H9 (cell line): ENCODE measurements at regions not wholly inside any gene's neighbourhood (a gene's known extent, or its start where the extent isn't known, plus 50 kb on each side); places are given as distances from the start of the nearest gene placed in this dataset.

Experiments used
- DNase-seq: peaks from one replicate; pipeline ENCODE4 v3.0.0-alpha.2; 2017
- H2AFZ ChIP-seq: one replicate; pipeline ENCODE4 v1.6.1; 2013; ENCODE audit warnings: mild to moderate bottlenecking, low read length, control low read depth, moderate library complexity
- H2AK5ac ChIP-seq: 2 replicates; pipeline ENCODE4 v1.6.1; 2013; ENCODE audit warnings: low read length, control low read depth, mixed read lengths; ENCODE audit not compliant: insufficient read length
- H2BK120ac ChIP-seq: one replicate; pipeline ENCODE4 v1.6.1; 2013; ENCODE audit warnings: low read depth, mild to moderate bottlenecking, low read length, control low read depth, inconsistent platforms; ENCODE audit not compliant: poor library complexity, severe bottlenecking
- H2BK12ac ChIP-seq: 2 replicates; pipeline ENCODE4 v1.6.1; 2013; ENCODE audit warnings: low read length, control low read depth, mixed read lengths, low read depth; ENCODE audit not compliant: insufficient read length
- H2BK15ac ChIP-seq: 2 replicates; pipeline ENCODE4 v1.6.1; 2013; ENCODE audit warnings: low read depth, low read length, control low read depth
- H2BK20ac ChIP-seq: one replicate; pipeline ENCODE4 v1.6.1; 2013; ENCODE audit warnings: low read depth, mild to moderate bottlenecking, low read length, control low read depth, inconsistent platforms; ENCODE audit not compliant: poor library complexity, severe bottlenecking
- H2BK5ac ChIP-seq: 2 replicates; pipeline ENCODE4 v1.6.1; 2013; ENCODE audit warnings: low read length, control low read depth, mixed read lengths; ENCODE audit not compliant: insufficient read length
- H3K14ac ChIP-seq: 2 replicates; pipeline ENCODE4 v1.6.1; 2013; ENCODE audit warnings: low read length, control low read depth; ENCODE audit not compliant: insufficient read depth
- H3K18ac ChIP-seq: 2 replicates; pipeline ENCODE4 v1.6.1; 2013; ENCODE audit warnings: low read depth, mild to moderate bottlenecking, mixed read lengths, low read length, control low read depth; ENCODE audit not compliant: insufficient read length
- H3K23ac ChIP-seq: 2 replicates; pipeline ENCODE4 v1.6.1; 2013; ENCODE audit warnings: low read length, control low read depth, mixed read lengths, low read depth; ENCODE audit not compliant: insufficient read length
- H3K23me2 ChIP-seq: 2 replicates; pipeline ENCODE4 v1.6.1; 2013; ENCODE audit warnings: low read depth, mild to moderate bottlenecking, mixed read lengths, low read length, control low read depth; ENCODE audit not compliant: insufficient read length, poor library complexity, severe bottlenecking
- H3K27ac ChIP-seq: 2 replicates; pipeline ENCODE4 v1.5.1; 2013; ENCODE audit warnings: low read length, control low read depth, mixed read lengths, low read depth; ENCODE audit not compliant: insufficient read length
- H3K27me3 ChIP-seq: 2 replicates; pipeline ENCODE4 v1.6.1; 2013; ENCODE audit warnings: low read length, control low read depth, inconsistent platforms; ENCODE audit not compliant: insufficient read depth
- H3K4ac ChIP-seq: 2 replicates; pipeline ENCODE4 v1.6.1; 2013; ENCODE audit warnings: low read depth, mild to moderate bottlenecking, control low read depth, inconsistent platforms, low read length, moderate library complexity
- H3K4me1 ChIP-seq: 2 replicates; pipeline ENCODE4 v1.6.1; 2013; ENCODE audit warnings: low read length, control low read depth, inconsistent platforms; ENCODE audit not compliant: insufficient read depth
- H3K4me2 ChIP-seq: 2 replicates; pipeline ENCODE4 v1.6.1; 2013; ENCODE audit warnings: low read length, control low read depth, mixed read lengths; ENCODE audit not compliant: insufficient read length, insufficient read depth
- H3K56ac ChIP-seq: 2 replicates; pipeline ENCODE4 v1.6.1; 2013; ENCODE audit warnings: low read depth, mild to moderate bottlenecking, mixed read lengths, low read length, control low read depth; ENCODE audit not compliant: insufficient read length
- H3K79me1 ChIP-seq: 2 replicates; pipeline ENCODE4 v1.6.1; 2013; ENCODE audit warnings: low read depth, mild to moderate bottlenecking, moderate library complexity, low read length, control low read depth, inconsistent platforms; ENCODE audit not compliant: insufficient read depth, poor library complexity, severe bottlenecking
- H3K79me2 ChIP-seq: 2 replicates; pipeline ENCODE4 v1.6.1; 2013; ENCODE audit warnings: low read length, control low read depth, inconsistent platforms; ENCODE audit not compliant: insufficient read depth
- H3K9ac ChIP-seq: 2 replicates; pipeline ENCODE4 v1.6.1; 2013; ENCODE audit warnings: low read length, control low read depth, mixed read lengths; ENCODE audit not compliant: insufficient read length; ENCODE audit errors: extremely low read depth
- H3K9me3 ChIP-seq: one replicate; pipeline ENCODE4 v1.6.1; 2013; ENCODE audit warnings: low read depth, low read length, inconsistent platforms; ENCODE audit not compliant: control insufficient read depth
- H3T11ph ChIP-seq: one replicate; pipeline ENCODE4 v1.6.1; 2013; ENCODE audit warnings: mild to moderate bottlenecking, low read length, control low read depth, inconsistent platforms
- H4K20me1 ChIP-seq: one replicate; pipeline ENCODE4 v1.6.1; 2013; ENCODE audit not compliant: control insufficient read depth, insufficient read length, insufficient read depth
- H4K5ac ChIP-seq: 2 replicates; pipeline ENCODE4 v1.6.1; 2013; ENCODE audit warnings: low read depth, mild to moderate bottlenecking, mixed read lengths, low read length, control low read depth; ENCODE audit not compliant: insufficient read length
- H4K8ac ChIP-seq: replicated peaks from 2 replicates; pipeline ENCODE4 v1.6.1; 2013; ENCODE audit warnings: low read length, control low read depth, mixed read lengths, low read depth; ENCODE audit not compliant: insufficient read length
- H4K91ac ChIP-seq: 2 replicates; pipeline ENCODE4 v1.6.1; 2013; ENCODE audit warnings: low read depth, mild to moderate bottlenecking, moderate library complexity, mixed read lengths, low read length, control low read depth; ENCODE audit not compliant: insufficient read length
- H3K27ac Mint-ChIP-seq, 3 experiments: 2 replicates in 2 of 3; 3 replicates in 1 of 3; pipeline ENCODE4 v1.8.0; 2020 to 2021; ENCODE audit warnings: mixed read lengths in 3 of 3, mild to moderate bottlenecking in 1 of 3, moderate library complexity in 1 of 3
- H3K27me3 Mint-ChIP-seq: 2 replicates; pipeline ENCODE4 v1.8.0; 2021; ENCODE audit warnings: low read depth, mild to moderate bottlenecking, moderate library complexity, mixed read lengths
- H3K36me3 Mint-ChIP-seq, 3 experiments: 2 replicates in 2 of 3; 3 replicates in 1 of 3; pipeline ENCODE4 v1.8.0; 2020 to 2021; ENCODE audit warnings: low read depth in 3 of 3, mixed read lengths in 3 of 3; ENCODE audit not compliant: insufficient read depth in 1 of 3
- H3K4me1 Mint-ChIP-seq, 2 experiments: 2 replicates each; pipeline ENCODE4 v1.8.0; 2020; ENCODE audit warnings: mixed read lengths in 2 of 2
- H3K4me3 Mint-ChIP-seq, 2 experiments: 2 replicates in 1 of 2; 3 replicates in 1 of 2; pipeline ENCODE4 v1.8.0; 2020 to 2021; ENCODE audit warnings: mild to moderate bottlenecking in 2 of 2, mixed read lengths in 2 of 2, moderate library complexity in 1 of 2
- H3K9me3 Mint-ChIP-seq, 2 experiments: 2 replicates in 1 of 2; 3 replicates in 1 of 2; pipeline ENCODE4 v1.8.0; 2020; ENCODE audit warnings: mild to moderate bottlenecking in 2 of 2, mixed read lengths in 2 of 2, moderate library complexity in 1 of 2
- CTCF ChIP-seq: fragments of 200-600 bp; sonication (generic); conservative IDR thresholded peaks from 3 replicates; pipeline ENCODE4 v1.8.0; 2021; ENCODE audit warnings: antibody characterized with exemption, mild to moderate bottlenecking
- WGBS: extraction: QIAGEN DNeasy Blood & Tissue Kit; methylation state at CpG from one replicate; pipeline ENCODE4 v1.1.7; 2013; ENCODE audit warnings: missing lambda C conversion rate, low lambda C conversion rate, mixed read lengths; ENCODE audit not compliant: insufficient read length; ENCODE audit errors: extremely low coverage; 5-methylcytosine and 5-hydroxymethylcytosine counted together

DNA sequence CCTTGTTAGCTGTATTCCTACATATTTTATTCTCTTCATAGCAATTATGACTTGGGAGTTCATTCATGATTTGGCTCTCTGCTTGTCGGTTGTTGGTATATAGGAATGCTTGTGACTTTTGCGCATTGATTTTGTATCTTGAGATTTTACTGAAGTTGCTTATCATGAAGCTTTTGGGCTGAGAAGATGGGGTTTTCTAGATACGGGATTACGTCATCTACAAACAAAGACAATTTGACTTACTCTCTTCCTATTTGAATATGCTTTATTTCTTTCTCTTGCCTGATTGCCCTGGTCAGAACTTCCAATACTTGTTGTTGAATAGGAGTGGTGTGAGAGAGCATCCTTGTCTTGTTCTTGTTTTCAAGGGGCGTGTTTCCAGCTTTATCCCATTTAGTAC is 569.8 kb upstream of the NRXN1 start:
- no peaks in the 10 kb centered on the region for H3K79me2 ChIP-seq
- Mint-ChIP-seq H3K4me3 (no peak overlapping the region), H3K4me1 (peaks cover 6 to 7% of the 10 kb centered on the region in 2 experiments)

More for the DNA sequence above, 569.8 kb upstream of the NRXN1 start:
- no peaks in the 10 kb centered on the region for H3K27me3 ChIP-seq
- no peak overlapping the region for H2BK120ac ChIP-seq
- H3K27ac ChIP-seq: no peak overlapping the region
- Mint-ChIP-seq H3K27ac (no peak overlapping the region), H3K9me3 (peaks cover 0 to 10% of the 10 kb centered on the region in 2 experiments; a peak in 2 of 5 replicates), H3K36me3 (no peaks in the 10 kb centered on the region), H3K27me3 (no peaks in the 10 kb centered on the region)
- no peak overlapping the region for H4K91ac ChIP-seq
- H4K5ac ChIP-seq: no peak overlapping the region
- DNase-seq: no peak
- no peak overlapping the region for H2BK15ac ChIP-seq
- H3K23ac ChIP-seq: no peak overlapping the region
- no peak overlapping the region for H3K4ac ChIP-seq
- no peak overlapping the region for H3T11ph ChIP-seq
- H3K23me2 ChIP-seq: no peaks in the 10 kb centered on the region
- no peak overlapping the region for H2BK12ac ChIP-seq
- H2AFZ ChIP-seq: no peak overlapping the region
- no peak overlapping the region for H3K9ac ChIP-seq
- H2BK20ac ChIP-seq: no peak overlapping the region
- no peak overlapping the region for H2AK5ac ChIP-seq
- H3K56ac ChIP-seq: no peak overlapping the region
- H3K9me3 ChIP-seq: no peaks in the 10 kb centered on the region
- H3K79me1 ChIP-seq: no peaks in the 10 kb centered on the region
- no peak overlapping the region for H3K18ac ChIP-seq
- no peaks in the 10 kb centered on the region for H3K4me1 ChIP-seq
- no CpG with 5 or more reads among the region's 5 CpGs for WGBS
- no peak overlapping the region for H3K14ac ChIP-seq
- H3K4me2 ChIP-seq: no peak overlapping the region
- H2BK5ac ChIP-seq: no peak overlapping the region
- H4K8ac ChIP-seq: no peak overlapping the region
- no peak for TF ChIP-seq CTCF
- no peaks in the 10 kb centered on the region for H4K20me1 ChIP-seq
